Osteoblast (primary cell): ENCODE measurements at regions not wholly inside any gene's neighbourhood (a gene's known extent, or its start where the extent isn't known, plus 50 kb on each side); places are given as distances from the start of the nearest gene placed in this dataset.

Source experiments
- DNase-seq: peaks from one replicate; pipeline ENCODE4 v3.0.0; 2011; ENCODE audit warnings: low spot score, mixed read lengths; ENCODE audit not compliant: insufficient read length; ENCODE audit errors: missing footprints
- H2AFZ ChIP-seq: 2 replicates; pipeline ENCODE4 v1.6.0; 2011; ENCODE audit warnings: mild to moderate bottlenecking, low read length
- H3K27ac ChIP-seq: 2 replicates; pipeline ENCODE4 v1.5.1; 2011; ENCODE audit warnings: mild to moderate bottlenecking, low read depth, low read length, moderate library complexity
- H3K27me3 ChIP-seq: 2 replicates; pipeline ENCODE4 v1.6.0; 2012; ENCODE audit warnings: mild to moderate bottlenecking, control low read depth, inconsistent platforms, low read length, moderate library complexity; ENCODE audit not compliant: insufficient read depth
- H3K36me3 ChIP-seq: 2 replicates; pipeline ENCODE4 v1.5.1; 2011; ENCODE audit warnings: mild to moderate bottlenecking, low read length, control low read depth, moderate library complexity; ENCODE audit not compliant: insufficient read depth
- H3K4me1 ChIP-seq: 2 replicates; pipeline ENCODE4 v1.5.1; 2011; ENCODE audit warnings: mild to moderate bottlenecking, low read length, control low read depth, moderate library complexity; ENCODE audit not compliant: insufficient read depth
- H3K4me2 ChIP-seq: 2 replicates; pipeline ENCODE4 v1.6.0; 2011; ENCODE audit warnings: mild to moderate bottlenecking, low read length; ENCODE audit not compliant: insufficient read depth
- H3K4me3 ChIP-seq: fragments of 200-600 bp; sonication (generic); 3 replicates; pipeline ENCODE4 v1.5.1; 2012; ENCODE audit warnings: mild to moderate bottlenecking, low read length, inconsistent platforms; ENCODE audit not compliant: insufficient read depth
- H3K79me2 ChIP-seq: 2 replicates; pipeline ENCODE4 v1.6.0; 2012; ENCODE audit warnings: mild to moderate bottlenecking, low read length, control low read depth, inconsistent platforms; ENCODE audit not compliant: insufficient read depth
- H3K9me3 ChIP-seq: 2 replicates; pipeline ENCODE4 v1.5.1; 2011; ENCODE audit warnings: low read depth, low read length, control low read depth
- H4K20me1 ChIP-seq: 2 replicates; pipeline ENCODE4 v1.6.0; 2012; ENCODE audit warnings: mild to moderate bottlenecking, low read length, control low read depth; ENCODE audit not compliant: insufficient read depth
- TF ChIP-seq, protein P1 (sequence below): IDR thresholded peaks from 2 replicates; pipeline ENCODE4 v1.5.1; 2011; ENCODE audit warnings: mild to moderate bottlenecking, low read depth, low read length, moderate library complexity; ENCODE audit errors: extremely low read depth

GRCh38 chr22:49594078-49594477 is 233.6 kb downstream of the BRD1 start:
- Histone ChIP-seq H3K4me3 (no peak overlapping the region), H3K4me2 (no peak overlapping the region), H3K79me2 (no peaks in the 10 kb centered on the region), H3K4me1 (no peaks in the 10 kb centered on the region), H2AFZ (no peak overlapping the region), H3K27ac (no peak overlapping the region), H4K20me1 (no peaks in the 10 kb centered on the region), H3K36me3 (no peaks in the 10 kb centered on the region), H3K27me3 (no peaks in the 10 kb centered on the region), H3K9me3 (peaks cover 5% of the 10 kb centered on the region)
- DNase-seq = no peak
- TF ChIP-seq, protein P1, sequence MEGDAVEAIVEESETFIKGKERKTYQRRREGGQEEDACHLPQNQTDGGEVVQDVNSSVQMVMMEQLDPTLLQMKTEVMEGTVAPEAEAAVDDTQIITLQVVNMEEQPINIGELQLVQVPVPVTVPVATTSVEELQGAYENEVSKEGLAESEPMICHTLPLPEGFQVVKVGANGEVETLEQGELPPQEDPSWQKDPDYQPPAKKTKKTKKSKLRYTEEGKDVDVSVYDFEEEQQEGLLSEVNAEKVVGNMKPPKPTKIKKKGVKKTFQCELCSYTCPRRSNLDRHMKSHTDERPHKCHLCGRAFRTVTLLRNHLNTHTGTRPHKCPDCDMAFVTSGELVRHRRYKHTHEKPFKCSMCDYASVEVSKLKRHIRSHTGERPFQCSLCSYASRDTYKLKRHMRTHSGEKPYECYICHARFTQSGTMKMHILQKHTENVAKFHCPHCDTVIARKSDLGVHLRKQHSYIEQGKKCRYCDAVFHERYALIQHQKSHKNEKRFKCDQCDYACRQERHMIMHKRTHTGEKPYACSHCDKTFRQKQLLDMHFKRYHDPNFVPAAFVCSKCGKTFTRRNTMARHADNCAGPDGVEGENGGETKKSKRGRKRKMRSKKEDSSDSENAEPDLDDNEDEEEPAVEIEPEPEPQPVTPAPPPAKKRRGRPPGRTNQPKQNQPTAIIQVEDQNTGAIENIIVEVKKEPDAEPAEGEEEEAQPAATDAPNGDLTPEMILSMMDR = no peak

- Histone ChIP-seq H3K79me2 (no peaks in the 10 kb centered on the region), H3K36me3 (no peaks in the 10 kb centered on the region), H3K27ac (no peak overlapping the region), H3K4me1 (no peaks in the 10 kb centered on the region), H2AFZ (no peak overlapping the region), H3K4me3 (no peak overlapping the region), H3K27me3 (no peaks in the 10 kb centered on the region), H3K4me2 (no peak overlapping the region), H4K20me1 (no peaks in the 10 kb centered on the region), H3K9me3 (peaks cover 5% of the 10 kb centered on the region)
- no peak for DNase-seq
- TF ChIP-seq, protein P1 = no peak
These were observed 234.2 kb downstream of the BRD1 start for GRCh38 chr22:49593509-49593908.

GRCh38 chr22:49592780-49593501 is 234.7 kb downstream of the BRD1 start:
- no peaks in the 10 kb centered on the region for H3K36me3 ChIP-seq
- no peaks in the 10 kb centered on the region for H4K20me1 ChIP-seq
- H3K4me2 ChIP-seq = no peak overlapping the region
- TF ChIP-seq, protein P1 = no peak
- no peak overlapping the region for H3K27ac ChIP-seq
- H3K79me2 ChIP-seq = no peaks in the 10 kb centered on the region
- no peaks in the 10 kb centered on the region for H3K27me3 ChIP-seq
- H3K4me3 ChIP-seq = no peak overlapping the region
- H3K4me1 ChIP-seq = no peaks in the 10 kb centered on the region
- peak; percentile 65 for DNase-seq
- peaks cover 5% of the 10 kb centered on the region for H3K9me3 ChIP-seq
- no peak overlapping the region for H2AFZ ChIP-seq

DNA sequence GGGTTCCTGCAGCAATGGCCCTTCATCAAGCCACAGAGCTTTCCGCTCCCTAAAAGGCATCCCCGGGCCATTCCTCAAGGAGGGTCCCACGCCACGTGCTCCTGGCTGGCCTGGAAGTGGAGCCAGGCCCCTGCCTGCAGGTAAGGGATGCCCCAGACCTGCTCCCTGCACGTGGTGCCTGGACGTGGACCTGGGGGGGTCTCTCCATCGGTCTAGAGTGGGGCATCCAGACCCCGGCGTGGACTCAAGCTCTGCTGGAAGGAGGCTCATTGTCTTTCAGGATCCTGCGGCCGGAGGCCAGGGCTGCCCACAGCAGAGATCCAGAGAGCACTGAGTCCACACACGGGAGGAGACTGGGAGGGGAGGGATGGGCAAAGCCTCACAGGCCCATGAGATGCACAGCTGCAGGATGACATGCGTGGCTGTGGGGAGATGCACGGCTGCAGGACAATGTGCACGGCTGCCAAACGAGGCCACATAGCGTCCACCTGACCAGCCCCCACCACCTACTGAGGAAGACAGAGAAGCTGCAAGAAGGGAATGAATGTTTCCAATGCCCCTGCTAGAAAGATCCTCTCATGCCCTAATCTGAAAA is 236.7 kb downstream of the BRD1 start:
- Histone ChIP-seq H3K27ac (no peak overlapping the region), H3K4me3 (no peak overlapping the region), H4K20me1 (no peaks in the 10 kb centered on the region), H3K4me1 (no peaks in the 10 kb centered on the region), H3K9me3 (peaks cover 1% of the 10 kb centered on the region), H3K36me3 (no peaks in the 10 kb centered on the region), H3K79me2 (no peaks in the 10 kb centered on the region), H2AFZ (no peak overlapping the region), H3K4me2 (no peak overlapping the region), H3K27me3 (no peaks in the 10 kb centered on the region)
- DNase-seq = peak; percentile 51
- TF ChIP-seq, protein P1 = no peak
